NCI-H1436 (cell line): ENCODE measurements at regions not wholly inside any gene's neighbourhood (a gene's known extent, or its start where the extent isn't known, plus 50 kb on each side); places are given as distances from the start of the nearest gene placed in this dataset.

Source experiments
- DNase-seq: peaks from one replicate; lab custom pipeline; 2025; lab: John Stamatoyannopoulos, UW

DNA sequence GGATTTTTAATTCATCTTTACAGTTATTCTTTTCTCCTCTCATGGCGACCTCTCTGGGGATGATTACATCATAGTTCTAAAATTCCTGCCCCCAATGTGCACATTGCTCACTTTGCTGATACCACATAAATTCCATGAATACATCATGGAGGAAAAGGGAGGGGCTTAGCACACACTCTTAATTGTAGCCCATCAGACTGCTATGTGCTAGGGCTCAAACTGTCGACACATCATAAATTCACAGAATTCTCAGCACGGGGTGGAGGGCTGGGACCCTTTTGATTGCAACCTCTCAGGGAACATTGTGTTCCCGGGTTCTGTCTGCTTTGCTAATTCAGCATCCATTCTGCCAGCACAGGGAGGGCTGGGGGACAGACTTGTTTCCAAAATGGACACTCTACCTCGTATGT lies 592.9 kb downstream of the BCOR start:
- no peak for DNase-seq

DNA sequence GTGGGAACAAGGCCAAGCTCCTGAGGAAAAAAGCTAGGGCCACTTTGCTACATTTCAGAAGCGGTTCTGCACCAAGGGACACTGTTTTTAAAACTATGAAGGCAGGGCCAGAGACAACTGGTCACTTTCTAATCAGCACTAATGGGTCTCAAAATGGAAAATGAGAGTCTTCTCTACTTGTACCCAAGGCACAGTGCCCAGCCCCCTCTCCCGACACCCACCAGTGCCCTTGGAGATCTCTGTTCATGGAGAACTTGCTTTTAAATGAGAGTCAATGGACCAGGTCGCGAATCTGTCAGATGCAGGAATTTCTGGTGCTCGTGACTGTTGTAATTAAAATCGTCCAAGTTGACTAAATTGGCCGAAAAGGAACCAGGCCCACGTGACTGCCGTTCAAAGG lies 591.6 kb downstream of the BCOR start:
- no peak for DNase-seq

DNA sequence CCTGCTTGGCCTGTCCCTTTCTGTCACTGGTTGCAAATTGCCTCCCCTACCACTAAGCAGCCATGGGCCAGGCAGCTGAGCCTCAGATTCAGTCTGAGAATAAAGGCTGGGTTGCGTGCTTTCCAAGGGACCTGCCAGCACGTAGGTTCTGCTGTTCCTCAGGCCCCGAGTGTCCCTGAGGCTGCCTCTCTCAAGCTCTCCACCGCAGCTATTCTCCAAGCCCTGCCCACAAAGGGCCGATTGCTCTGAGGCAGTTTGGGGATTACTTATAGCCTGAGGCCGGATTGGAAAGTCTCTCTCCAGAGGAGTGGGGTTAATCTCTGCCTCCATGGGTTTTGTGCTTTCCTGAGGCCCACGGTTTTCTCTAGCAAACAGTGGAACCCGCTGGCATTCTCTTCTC lies 590.7 kb downstream of the BCOR start:
- DNase-seq, result no peak

GRCh38 chrX:39507617-39508299 lies 590.0 kb downstream of the BCOR start:
- no peak for DNase-seq

- no peak for DNase-seq
Observed at GRCh38 chrX:39508300-39508692, 589.5 kb downstream of the BCOR start.

DNA sequence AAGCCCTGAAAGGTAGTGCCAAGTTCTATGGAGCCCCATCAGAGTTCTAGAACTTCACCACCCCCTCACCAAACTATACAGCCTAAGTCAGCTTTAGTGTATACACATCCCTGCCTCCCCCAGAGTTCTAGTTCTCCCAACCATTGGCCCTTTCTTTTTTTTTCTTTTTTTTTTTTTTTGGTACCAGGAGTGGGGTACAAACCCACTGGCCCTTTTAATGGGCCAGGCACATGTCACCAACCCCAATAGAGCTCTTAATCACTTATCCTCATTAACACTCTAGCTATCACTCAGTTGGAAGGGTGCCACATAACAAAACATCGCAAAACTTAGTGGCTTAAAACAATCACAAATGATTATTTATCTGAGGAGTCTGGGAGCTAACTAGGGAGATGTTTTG lies 588.6 kb downstream of the BCOR start:
- no peak for DNase-seq

- no peak for DNase-seq
Observed at GRCh38 chrX:39513836-39514235, 583.9 kb downstream of the BCOR start.

DNA sequence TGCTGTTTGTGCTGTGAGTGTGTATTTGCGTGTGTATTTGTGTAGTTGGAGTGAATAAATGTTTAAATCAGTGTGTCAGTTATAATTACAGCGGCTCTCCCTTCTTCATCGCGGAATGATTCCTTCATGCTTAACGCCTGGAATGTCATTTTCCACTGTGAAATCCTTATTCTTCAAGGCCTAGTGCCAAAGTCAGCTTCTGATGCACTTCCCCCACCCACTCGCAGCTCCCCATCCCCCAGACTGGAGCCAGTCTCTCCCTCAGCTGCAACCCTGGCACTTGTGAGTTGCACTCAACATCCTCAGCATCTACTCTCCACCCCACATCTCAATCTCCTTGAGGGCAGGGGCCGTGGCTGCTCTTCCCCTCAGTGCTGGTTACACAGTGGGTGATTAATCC lies 583.0 kb downstream of the BCOR start:
- no peak for DNase-seq

- DNase-seq, result no peak
Observed at GRCh38 chrX:39516427-39516841, 581.3 kb downstream of the BCOR start.

- DNase-seq, result no peak
Observed at GRCh38 chrX:39518476-39519029, 579.2 kb downstream of the BCOR start.

GRCh38 chrX:39519030-39519488 lies 578.7 kb downstream of the BCOR start:
- DNase-seq, result peak; percentile 35

- peak; percentile 35 for DNase-seq
Observed at GRCh38 chrX:39519566-39520301, 578.0 kb downstream of the BCOR start.

- DNase-seq, result no peak
Observed at GRCh38 chrX:39525758-39526157, 572.0 kb downstream of the BCOR start.

DNA sequence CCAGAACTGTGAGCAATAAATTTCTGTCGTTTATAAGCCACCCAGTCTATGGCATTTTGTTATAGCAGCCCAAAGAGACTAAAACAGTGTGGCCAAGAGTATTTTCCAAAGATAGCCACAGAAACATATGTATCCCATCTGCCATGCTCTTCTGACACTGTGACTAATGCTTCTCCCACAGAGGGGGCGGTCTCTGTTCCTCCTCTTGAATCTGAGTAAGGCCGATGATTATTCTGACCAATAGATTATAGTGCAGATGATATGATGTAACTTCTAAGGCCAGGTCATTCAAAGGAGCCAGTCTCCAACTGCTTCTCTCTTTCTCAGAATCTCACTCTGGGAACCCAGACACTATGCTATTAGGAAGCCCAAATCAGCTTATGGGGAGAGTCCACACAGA lies 570.7 kb downstream of the BCOR start:
- no peak for DNase-seq

- DNase-seq, result no peak
Observed at GRCh38 chrX:39528161-39528916, 569.4 kb downstream of the BCOR start.

GRCh38 chrX:39532761-39533160 lies 565.0 kb downstream of the BCOR start:
- no peak for DNase-seq

DNA sequence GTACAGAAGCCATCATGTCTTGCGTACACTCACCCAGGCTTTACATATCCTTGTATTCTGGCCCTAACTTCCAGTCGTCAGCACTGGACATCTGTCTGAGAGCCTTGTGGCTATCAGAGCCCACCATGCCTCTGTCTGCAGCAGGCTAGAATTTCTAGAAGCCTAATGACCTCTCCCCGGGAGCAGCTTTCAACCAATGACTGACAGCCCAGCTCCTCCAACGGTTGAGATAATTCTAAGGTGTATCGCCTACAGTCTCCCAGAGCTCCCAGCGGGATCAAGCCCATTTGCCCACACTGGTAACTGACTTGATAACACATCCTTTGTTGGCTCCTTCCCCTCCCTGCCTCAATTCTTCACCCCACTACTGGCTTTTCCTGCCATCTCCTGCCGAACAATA lies 562.8 kb downstream of the BCOR start:
- DNase-seq, result no peak

DNA sequence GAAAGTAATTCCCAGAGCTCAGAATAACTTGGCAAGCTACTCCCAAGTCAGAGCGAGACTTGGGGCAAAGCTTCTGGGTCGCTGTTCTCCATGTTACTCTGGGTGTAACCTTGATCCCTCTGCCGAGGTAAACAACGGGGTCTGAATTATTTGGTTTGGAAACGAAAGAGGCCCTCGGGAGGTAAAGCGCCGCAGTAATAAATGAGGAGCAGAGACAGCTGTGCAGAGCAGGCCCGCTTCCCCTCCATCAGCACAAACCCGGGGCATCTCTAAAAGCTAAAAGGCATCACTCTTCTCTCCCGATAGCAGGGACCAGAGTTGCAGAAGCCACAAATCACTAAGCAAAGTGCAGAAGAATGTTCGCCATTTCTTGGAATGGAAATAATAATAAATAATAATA lies 561.5 kb downstream of the BCOR start:
- DNase-seq, result no peak

GRCh38 chrX:39541881-39542280 lies 555.9 kb downstream of the BCOR start:
- DNase-seq, result no peak

- no peak for DNase-seq
Observed at GRCh38 chrX:39542316-39542715, 555.4 kb downstream of the BCOR start.

DNA sequence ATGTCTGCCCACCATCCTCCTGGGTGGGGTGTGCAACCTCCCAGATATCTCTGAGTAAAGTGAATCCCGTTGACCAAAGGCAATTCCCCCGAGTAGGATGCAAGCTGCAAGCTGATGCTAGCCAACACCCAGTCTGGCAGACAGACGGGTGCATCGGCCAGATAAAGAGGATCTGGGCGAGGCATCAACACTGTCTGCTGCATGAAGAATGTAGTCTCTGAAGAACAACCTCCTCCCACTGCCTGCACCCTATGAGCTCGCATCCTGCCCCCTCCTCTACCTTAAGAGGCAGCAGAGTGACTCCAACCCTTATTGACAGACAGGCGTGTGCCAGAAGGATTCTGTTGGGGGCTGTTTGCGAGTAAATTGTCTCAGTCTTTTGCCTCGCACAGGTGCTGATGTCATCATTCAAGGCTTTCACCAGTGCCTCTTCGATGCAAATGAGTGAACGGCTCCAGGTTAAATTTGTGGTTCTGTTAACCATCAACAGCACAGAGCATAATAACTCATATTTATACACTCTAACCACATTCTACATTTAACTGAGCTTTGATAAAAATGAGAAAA lies 546.9 kb downstream of the BCOR start:
- DNase-seq, result no peak

DNA sequence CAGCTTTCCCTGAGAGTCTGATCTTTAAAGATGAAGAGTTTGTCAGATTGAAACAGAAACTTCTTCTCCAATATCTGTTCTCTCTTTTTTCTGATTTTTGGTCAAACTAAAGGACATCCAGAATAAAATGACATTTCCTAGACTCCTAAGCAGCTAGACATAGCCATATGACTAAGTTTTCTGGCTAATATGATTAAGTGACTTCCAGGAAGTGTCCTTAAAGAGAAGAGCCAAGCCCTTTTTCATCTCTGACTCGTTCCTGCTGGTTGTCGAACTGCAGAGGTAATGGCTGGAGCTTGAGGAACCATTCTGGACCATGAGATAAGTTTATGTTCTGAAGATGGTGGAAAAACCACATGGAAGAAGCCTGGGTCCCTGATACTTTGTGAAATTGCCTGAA lies 546.0 kb downstream of the BCOR start:
- DNase-seq, result no peak
